ENCODE measurements at regions not wholly inside any gene's neighbourhood (a gene's known extent, or its start where the extent isn't known, plus 50 kb on each side); places are given as distances from the start of the nearest gene placed in this dataset.
A peak's percentile ranks its signal among the peaks of the same experiment; 100 is the strongest.
"Not testable (repeated sequence)": the region's sequence is repeated elsewhere in the genome, so short reads cannot be mapped to it uniquely, and the experiment has no call there.

DNA sequence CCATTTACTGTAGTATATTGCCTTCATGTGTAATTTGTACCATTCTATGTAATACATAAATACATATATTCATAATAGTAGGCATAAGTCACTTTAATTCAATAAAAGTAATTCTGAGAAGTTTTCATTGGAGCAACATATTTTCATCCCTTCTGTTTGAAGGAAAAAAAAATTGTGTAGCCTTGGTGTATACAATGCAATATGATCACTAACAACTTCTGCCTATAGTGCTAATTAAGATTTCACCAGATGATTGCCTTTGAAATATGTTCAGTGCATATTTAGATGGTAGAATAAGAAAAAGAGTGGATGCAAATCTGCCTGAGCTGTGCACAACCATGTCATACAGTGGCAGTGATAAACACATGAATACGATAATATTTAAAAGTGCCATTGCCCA lies 996.8 kb downstream of the EFNA5 start:
- no peak for DNase-seq

DNA sequence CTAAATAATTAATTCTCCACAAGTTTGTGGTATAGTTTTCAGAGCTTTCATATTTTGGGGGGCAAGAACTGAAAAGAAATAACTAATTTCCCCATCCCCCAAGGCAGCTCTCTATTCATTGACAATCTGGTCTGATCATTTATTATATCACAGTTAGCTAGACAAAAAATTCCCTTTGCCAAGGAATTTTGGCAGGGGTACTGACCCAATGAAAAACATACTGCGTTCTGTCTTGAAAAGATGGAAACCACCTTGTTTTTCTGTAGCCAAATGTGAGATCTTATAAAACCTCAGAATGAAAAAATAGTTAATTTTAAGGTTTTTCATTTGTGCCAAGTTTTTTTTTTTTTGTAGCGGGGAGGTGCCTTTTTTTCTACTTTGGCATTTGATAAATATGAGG lies 1008.9 kb downstream of the EFNA5 start:
- no peak for DNase-seq

DNA sequence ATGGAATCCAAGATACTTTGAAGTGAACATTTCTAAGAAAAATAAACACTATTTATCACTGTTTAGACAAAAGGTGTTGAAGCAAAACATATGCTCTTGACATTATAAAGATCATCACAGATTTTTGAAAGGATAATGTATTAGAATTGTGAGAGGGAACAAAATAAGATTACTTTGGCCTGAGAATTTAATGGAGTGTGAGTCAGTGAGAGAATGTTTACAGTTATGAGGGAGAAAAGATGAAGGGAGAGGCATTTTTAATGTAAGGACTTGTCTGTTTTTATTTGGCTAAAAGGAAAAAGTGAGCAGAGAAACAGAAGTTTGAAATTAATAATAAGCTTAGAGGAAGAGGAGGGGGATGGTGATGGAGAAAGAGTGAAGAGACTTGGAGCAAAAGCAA lies 1010.1 kb downstream of the EFNA5 start:
- no peak for DNase-seq

- DNase-seq: no peak
Measured at GRCh38 chr5:106658150-106658549, 1012.6 kb downstream of the EFNA5 start.

DNA sequence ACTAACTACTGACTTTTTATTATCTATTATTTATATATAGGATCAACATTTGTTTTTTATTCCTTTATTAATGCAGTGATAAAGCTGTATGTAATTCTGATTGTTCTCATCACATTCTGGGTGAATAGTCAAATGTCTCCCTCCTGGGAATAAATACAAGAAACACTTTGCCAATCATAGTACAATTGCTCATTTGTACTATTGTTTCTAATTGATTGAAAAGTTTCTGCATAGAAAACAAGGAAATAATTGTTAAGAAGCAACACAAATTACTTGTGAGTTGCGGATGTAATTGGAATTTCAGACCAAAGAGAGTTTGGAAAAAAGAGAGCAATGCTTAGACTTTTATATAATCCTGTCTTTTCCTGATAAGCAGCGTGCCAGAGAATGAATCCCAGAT lies 1013.9 kb downstream of the EFNA5 start:
- DNase-seq: no peak

- DNase-seq: no peak
Measured at GRCh38 chr5:106649031-106649430, 1021.7 kb downstream of the EFNA5 start.

DNA sequence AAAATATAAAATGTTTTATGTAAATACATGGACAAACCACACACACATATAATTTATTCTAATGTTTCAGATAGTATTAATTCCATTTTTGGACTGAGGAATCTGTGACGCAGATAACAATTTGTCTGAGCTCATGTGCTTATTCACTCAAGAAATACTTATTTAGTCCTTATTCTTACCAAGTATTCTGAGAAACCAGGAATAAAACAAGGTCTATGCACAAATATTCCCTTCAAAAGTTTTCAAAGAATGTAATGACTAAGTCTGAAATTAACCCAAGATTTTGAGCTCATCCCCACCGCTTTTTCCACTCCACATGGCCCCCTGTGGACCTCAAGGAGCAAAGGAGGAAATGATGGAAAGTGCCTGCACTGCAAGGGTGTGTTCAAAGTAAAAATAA lies 1022.3 kb downstream of the EFNA5 start:
- no peak for DNase-seq

DNA sequence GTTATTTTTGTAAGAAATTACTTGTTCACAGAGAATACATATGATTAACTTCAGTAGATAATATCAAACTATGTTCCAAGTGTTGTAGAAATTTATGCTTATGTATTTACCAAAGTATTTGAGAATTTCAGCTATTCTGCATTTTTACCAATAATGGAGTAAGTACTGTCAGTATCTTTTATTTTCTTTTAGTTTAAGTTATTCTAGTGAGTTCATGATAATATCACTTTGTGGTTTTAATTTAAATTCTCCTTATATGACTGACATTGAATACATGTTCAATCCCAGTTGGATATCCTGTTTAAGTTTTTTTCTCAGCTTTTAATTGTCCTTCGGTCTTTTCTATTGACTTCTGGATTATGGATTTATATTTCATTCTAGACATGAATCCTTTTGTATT lies 1024.6 kb downstream of the EFNA5 start:
- no peak for DNase-seq

GRCh38 chr5:106640511-106640910 lies 1030.2 kb downstream of the EFNA5 start:
- DNase-seq: no peak

DNA sequence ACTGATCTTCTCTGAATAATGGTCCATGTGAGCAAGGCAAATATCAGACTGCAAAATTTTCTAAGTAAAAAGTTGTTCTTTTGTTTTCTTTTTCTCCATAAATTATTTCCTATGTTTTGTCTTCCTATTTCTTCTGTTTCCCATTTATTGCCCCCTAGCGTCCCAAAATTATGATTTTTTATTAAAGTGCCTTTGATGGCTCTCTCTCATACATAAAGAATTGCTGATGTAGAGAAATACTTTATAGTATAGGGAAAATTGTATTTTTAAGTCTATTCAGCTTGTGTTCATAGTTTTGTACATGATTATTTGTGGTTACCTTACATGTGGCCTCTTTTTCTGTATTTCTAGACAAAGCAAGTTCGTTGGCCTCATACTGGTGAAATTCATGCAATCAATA lies 1031.2 kb downstream of the EFNA5 start:
- no peak for DNase-seq

DNA sequence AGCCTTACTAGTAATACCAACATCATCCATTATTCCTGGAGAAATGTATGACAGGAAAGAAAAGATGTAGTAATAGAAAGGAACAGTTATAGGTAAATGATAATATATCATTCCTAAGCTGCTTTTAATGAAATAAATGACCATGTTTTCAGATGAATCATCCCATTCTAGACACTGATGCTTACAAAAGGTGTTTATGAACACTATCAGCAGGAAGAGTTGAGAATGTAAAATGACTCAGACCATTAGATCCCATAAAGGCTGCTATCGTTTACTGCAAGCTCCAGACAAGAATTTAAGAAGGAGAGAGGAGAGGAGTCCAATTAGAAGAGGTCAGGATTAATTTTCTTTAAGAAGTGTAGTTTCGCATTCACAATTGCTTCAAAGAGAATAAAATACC lies 1033.5 kb downstream of the EFNA5 start:
- peak; percentile 64 for DNase-seq

DNA sequence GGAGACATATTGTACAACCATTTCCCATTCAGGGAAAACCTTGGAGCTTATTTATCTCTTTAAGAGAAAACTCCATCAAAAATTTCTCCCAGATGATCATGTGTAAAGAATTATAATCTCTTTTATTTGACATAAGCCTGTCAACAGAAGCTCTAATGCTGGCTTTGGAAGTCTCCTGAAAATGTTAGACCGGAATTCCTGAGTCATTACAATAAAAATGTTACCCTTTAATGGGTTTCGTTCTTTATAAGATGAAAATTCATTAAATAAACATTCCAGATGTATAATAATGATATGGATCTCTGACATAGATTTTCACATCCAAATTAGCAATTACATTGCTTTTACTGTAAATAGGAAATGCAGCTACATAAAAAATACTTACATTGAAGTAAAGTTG lies 1036.4 kb downstream of the EFNA5 start:
- DNase-seq: no peak

GRCh38 chr5:106633825-106634224 lies 1036.9 kb downstream of the EFNA5 start:
- DNase-seq: no peak

- not testable (repeated sequence) for DNase-seq
Measured at GRCh38 chr5:106628456-106628855, 1042.3 kb downstream of the EFNA5 start.

DNA sequence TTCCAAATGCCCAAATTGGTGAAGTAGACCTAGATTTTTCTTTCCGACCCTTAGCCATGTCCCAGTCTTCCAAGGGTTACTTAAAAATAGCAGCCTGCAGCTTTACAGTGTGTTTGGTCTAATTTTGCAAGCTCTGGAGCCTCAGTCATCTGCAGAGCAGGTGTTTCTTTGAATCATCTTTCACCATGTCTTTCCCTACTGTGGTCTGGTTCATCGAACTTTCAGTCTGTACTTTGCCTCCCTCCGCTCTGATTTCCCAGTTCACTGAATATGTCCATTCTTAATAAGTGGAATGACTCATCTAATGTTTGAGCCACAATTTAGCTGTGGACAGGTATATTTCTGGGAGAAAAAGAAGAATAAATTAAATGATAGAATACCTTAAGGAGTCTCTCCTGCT lies 1060.7 kb downstream of the EFNA5 start:
- DNase-seq: no peak

DNA sequence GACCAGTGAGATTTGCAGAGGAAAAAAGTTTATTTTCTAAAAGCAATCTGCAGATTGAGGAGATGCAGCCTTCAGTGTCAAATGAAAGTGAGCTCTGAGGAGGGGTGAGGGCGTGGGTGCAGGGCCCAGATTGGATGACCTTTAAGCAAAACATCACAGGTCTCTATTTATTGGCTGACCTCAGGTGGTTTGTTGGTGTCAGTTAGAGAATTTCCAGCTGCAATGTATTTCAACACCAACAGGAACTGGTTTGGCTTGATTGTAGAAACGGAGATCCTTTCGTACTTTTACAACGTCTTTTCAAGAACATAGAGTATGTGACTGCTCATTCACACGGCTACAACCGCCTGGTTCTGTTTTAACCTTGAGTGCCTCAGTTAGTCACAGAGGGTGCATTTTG lies 1069.1 kb downstream of the EFNA5 start:
- no peak for DNase-seq

DNA sequence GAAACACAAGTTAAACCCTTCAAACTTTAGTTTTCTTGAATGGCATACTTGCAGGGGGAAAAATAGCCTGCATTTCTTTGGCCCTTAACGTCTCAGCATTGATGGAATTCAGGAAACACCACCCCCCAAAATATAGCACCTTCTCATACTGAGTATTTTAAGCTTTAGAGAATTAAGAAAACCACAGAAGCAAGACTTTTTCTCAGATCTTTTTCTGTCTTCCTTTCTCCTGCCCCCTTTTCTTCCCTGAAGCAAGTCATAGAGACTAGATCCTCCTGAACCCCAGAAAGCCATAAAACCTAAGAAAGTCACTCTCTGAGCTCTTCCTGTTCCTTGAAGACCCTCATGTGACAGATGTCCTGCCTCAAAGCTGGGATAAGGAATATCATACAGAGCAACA lies 1069.9 kb downstream of the EFNA5 start:
- no peak for DNase-seq

- DNase-seq: no peak
Measured at GRCh38 chr5:106595864-106596263, 1074.9 kb downstream of the EFNA5 start.

GRCh38 chr5:106584268-106584667 lies 1086.5 kb downstream of the EFNA5 start:
- DNase-seq: no peak

- no peak for DNase-seq
Measured at GRCh38 chr5:106578736-106579135, 1092.0 kb downstream of the EFNA5 start.

DNA sequence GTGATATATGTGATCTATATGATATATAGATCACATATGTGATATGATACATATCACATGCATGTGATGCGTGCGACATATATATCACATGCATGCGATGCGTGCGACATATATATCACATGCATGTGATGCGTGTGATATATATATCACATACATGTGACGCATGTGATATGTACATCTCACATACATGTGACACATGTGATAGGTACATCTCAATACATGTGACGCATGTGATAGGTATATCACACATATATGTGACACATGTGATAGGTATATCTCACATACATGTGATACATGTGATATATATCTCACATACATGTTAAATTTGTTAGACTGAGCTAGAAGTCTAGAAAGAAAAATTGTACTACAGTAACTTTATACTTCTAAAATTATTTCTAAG lies 1095.9 kb downstream of the EFNA5 start:
- DNase-seq: no peak

DNA sequence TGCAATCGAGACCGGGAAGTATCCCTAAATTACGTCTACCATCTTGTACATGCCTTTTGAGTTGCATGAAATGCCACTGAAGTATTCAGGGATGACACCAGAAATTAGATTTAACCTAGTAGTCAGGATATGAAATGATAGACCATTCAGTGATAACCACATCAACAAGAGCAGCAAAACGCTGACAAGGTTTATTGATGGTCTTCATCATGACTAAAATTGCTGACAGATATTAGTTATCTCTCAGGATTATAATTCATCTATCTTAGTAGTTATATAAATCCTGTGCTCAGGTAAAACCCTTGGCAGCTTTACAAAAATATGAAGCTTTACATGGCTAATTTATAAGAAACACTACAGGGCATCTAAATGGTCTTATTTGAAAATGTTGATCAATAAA lies 1104.7 kb downstream of the EFNA5 start:
- DNase-seq: no peak

GRCh38 chr5:106545325-106545724 lies 1125.4 kb downstream of the EFNA5 start:
- no peak for DNase-seq

DNA sequence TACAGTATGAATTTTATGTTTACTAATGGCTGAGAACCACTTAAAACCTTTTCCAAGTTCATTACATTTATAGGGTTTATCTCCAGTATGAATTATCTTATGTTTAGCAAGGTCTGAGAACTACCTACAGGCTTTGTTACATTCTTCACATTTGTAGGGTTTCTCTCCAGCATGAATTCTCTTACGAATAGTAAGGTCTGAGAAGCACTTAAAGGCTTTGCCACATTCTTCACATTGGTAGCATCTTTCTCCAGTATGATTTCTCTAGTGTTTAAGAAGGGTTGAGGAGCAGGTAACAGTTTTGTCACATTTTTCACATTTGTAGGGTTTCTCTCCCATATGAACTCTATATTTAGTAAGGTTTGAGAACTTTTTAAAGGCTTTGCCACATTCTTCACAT lies 1127.4 kb downstream of the EFNA5 start:
- DNase-seq: no peak

DNA sequence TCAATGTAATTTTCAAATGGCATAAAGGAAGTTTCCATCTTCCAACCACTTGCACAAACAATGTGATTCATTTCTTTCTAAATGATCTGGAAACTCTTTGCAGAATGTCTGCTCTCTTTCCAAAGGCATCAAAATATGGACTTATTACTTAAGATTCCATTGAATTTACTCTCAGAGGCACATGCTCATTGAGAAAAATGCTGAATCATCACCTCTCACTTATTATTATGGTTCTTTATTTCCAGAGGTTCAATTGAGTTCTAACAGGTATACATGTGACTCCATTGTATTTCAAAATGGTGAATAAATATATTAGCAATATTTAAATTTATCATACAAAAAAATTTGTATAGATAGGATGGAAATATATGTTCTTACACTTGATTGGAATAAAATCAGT lies 1140.6 kb downstream of the EFNA5 start:
- DNase-seq: no peak

DNA sequence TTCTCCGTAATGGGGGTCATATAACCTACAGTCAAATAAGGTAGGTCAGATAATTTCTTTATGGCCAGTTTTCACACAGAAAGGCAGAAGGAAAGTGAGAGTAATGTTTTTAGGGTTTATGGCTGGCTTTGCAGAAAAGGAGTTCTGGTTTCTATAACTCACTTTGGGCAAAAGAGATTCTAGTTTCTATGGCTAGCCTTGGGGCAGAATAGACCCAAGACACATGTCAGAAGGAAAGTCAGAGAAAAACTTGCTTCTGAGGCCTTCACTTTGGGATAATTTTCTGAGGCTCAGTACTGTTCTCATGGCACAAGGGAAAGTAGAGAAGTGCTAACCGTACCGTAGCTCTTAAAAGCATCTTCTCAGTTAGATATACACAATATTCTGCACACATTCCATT lies 1145.3 kb downstream of the EFNA5 start:
- no peak for DNase-seq

Measured in NCI-H226 (cell line).